Tibial artery (tissue), 4 donors: ENCODE measurements at regions not wholly inside any gene's neighbourhood (a gene's known extent, or its start where the extent isn't known, plus 50 kb on each side); places are given as distances from the start of the nearest gene placed in this dataset.

Experiments used
- DNase-seq, 2 donors: peaks; one replicate each; pipeline ENCODE4 v3.0.0-alpha.2; 2019
- H3K27ac ChIP-seq, 2 donors: fragments of 200-600 bp; sonication (generic) in 1 of 2; 1 replicate in 1 of 2; 2 replicates in 1 of 2; pipeline ENCODE4 v1.5.1; 2018 to 2019; ENCODE audit warnings: mild to moderate bottlenecking in 1 of 2
- H3K27me3 ChIP-seq, 2 donors: fragments of 200-600 bp; sonication (generic) in 1 of 2; one replicate each; pipeline versions ENCODE4 v1.5.1 to v1.6.0; 2016 to 2019
- H3K36me3 ChIP-seq, 3 donors: fragments of 200-600 bp; sonication (generic) in 2 of 3; one replicate each; pipeline ENCODE4 v1.5.1; 2016 to 2019; ENCODE audit warnings: mild to moderate bottlenecking in 2 of 3
- H3K4me1 ChIP-seq, 4 donors: fragments of 200-600 bp; sonication (generic) in 2 of 4; 1 replicate in 3 of 4; 2 replicates in 1 of 4; pipeline ENCODE4 v1.5.1; 2016 to 2019
- H3K4me3 ChIP-seq, 2 donors: fragments of 200-600 bp; sonication (generic) in 1 of 2; 1 replicate in 1 of 2; 2 replicates in 1 of 2; pipeline ENCODE4 v1.5.1; 2018 to 2019; ENCODE audit warnings: mild to moderate bottlenecking in 2 of 2
- H3K9me3 ChIP-seq, 3 donors: fragments of 200-600 bp; sonication (generic) in 1 of 3; one replicate each; pipeline ENCODE4 v1.5.1; 2016 to 2019
- CTCF ChIP-seq, 2 experiments: fragments of 200-600 bp in 1 of 2; fragments of 450-650 bp in 1 of 2; IDR thresholded peaks; one replicate each; pipeline ENCODE4 v1.5.1; 2017 to 2019; ENCODE audit warnings: antibody characterized with exemption in 2 of 2, mild to moderate bottlenecking in 1 of 2, moderate library complexity in 1 of 2
- intact Hi-C: fragments of 100-400 bp; cut with DNase I; formaldehyde crosslinking; loops from one replicate; pipeline ENCODE4 v1.15.0; 2023; ENCODE audit warnings: low total_unique reads

GRCh38 chr5:118491351-118491750 is 497.0 kb downstream of the DTWD2 start:
- TF ChIP-seq CTCF (IDR thresholded peaks at IDR 0.05), result no peak
- Histone ChIP-seq H3K27ac (no peak overlapping the region), H3K4me1 (no peaks in the 10 kb centered on the region), H3K36me3 (no peaks in the 10 kb centered on the region), H3K9me3 (no peaks in the 10 kb centered on the region), H3K4me3 (no peak overlapping the region), H3K27me3 (no peaks in the 10 kb centered on the region)
- intact Hi-C loops, result no loop called here
- DNase-seq, result no peak

- H3K27ac ChIP-seq, result no peak overlapping the region
- intact Hi-C loops, result no loop called here
Measured at GRCh38 chr5:118486647-118487225, 501.6 kb downstream of the DTWD2 start.

GRCh38 chr5:118479285-118479684 is 509.1 kb downstream of the DTWD2 start:
- no peak overlapping the region for H3K4me3 ChIP-seq
- H3K27ac ChIP-seq, result no peak overlapping the region
- no peak for TF ChIP-seq CTCF (IDR thresholded peaks at IDR 0.05)
- H3K9me3 ChIP-seq, result no peaks in the 10 kb centered on the region
- DNase-seq, result no peak
- H3K4me1 ChIP-seq, result no peaks in the 10 kb centered on the region
- intact Hi-C loops, result no loop called here
- H3K36me3 ChIP-seq, result no peaks in the 10 kb centered on the region
- H3K27me3 ChIP-seq, result no peaks in the 10 kb centered on the region

More at GRCh38 chr5:118486647-118487225, 501.6 kb downstream of the DTWD2 start:
- Histone ChIP-seq H3K27me3 (no peaks in the 10 kb centered on the region), H3K4me1 (no peaks in the 10 kb centered on the region), H3K36me3 (no peaks in the 10 kb centered on the region), H3K9me3 (no peaks in the 10 kb centered on the region), H3K4me3 (no peak overlapping the region)
- no peak for DNase-seq
- no peak for TF ChIP-seq CTCF (IDR thresholded peaks at IDR 0.05)

- intact Hi-C loops, result no loop called here
- no peak for DNase-seq
- no peak for TF ChIP-seq CTCF (IDR thresholded peaks at IDR 0.05)
- H3K27ac ChIP-seq, result no peak overlapping the region
- no peaks in the 10 kb centered on the region for H3K36me3 ChIP-seq
- H3K4me3 ChIP-seq, result no peak overlapping the region
- no peaks in the 10 kb centered on the region for H3K4me1 ChIP-seq
- H3K9me3 ChIP-seq, result no peaks in the 10 kb centered on the region
- H3K27me3 ChIP-seq, result no peaks in the 10 kb centered on the region
Measured at GRCh38 chr5:118478852-118479251, 509.5 kb downstream of the DTWD2 start.

- DNase-seq, result no peak
- no peaks in the 10 kb centered on the region for H3K27me3 ChIP-seq
- no peak for TF ChIP-seq CTCF (IDR thresholded peaks at IDR 0.05)
- intact Hi-C loops, result no loop called here
- no peaks in the 10 kb centered on the region for H3K36me3 ChIP-seq
- no peaks in the 10 kb centered on the region for H3K4me1 ChIP-seq
- H3K9me3 ChIP-seq, result no peaks in the 10 kb centered on the region
- H3K4me3 ChIP-seq, result no peak overlapping the region
- H3K27ac ChIP-seq, result no peak overlapping the region
Measured at GRCh38 chr5:118468085-118468484, 520.3 kb downstream of the DTWD2 start.

GRCh38 chr5:118467103-118467502 is 521.2 kb downstream of the DTWD2 start:
- Histone ChIP-seq H3K4me1 (no peaks in the 10 kb centered on the region), H3K27me3 (no peaks in the 10 kb centered on the region), H3K9me3 (no peaks in the 10 kb centered on the region), H3K36me3 (no peaks in the 10 kb centered on the region), H3K27ac (no peak overlapping the region), H3K4me3 (no peak overlapping the region)
- intact Hi-C loops, result no loop called here
- no peak for DNase-seq
- no peak for TF ChIP-seq CTCF (IDR thresholded peaks at IDR 0.05)
